SIG-M5 treated with dmso at 0.1 percent for 504 hours (cell line): ENCODE measurements at regions not wholly inside any gene's neighbourhood (a gene's known extent, or its start where the extent isn't known, plus 50 kb on each side); places are given as distances from the start of the nearest gene placed in this dataset.

Source experiments
- DNase-seq: peaks from one replicate; lab custom pipeline; 2025; ENCODE audit not compliant: unreplicated experiment; lab: John Stamatoyannopoulos, UW

DNA sequence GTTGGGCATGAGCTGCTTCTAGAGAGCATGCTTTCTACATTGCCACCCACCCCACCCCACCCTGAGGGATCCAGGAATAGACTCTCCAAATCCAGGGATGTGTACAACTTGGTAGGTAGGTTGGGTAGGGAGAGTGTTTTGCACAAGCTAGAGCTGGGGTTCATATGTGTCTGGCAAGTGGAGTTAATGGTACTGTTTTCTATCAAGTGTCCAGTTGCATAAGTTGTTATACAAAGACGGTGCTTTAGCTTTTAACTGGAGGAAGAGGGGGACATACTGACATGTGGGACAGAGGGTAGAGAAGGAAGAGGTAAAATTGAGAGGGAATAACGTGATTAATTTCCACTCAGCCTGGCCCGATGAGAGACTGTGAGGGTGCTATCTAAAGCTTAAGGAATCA, 51.0 kb upstream of the TNC start:
- no peak for DNase-seq

DNA sequence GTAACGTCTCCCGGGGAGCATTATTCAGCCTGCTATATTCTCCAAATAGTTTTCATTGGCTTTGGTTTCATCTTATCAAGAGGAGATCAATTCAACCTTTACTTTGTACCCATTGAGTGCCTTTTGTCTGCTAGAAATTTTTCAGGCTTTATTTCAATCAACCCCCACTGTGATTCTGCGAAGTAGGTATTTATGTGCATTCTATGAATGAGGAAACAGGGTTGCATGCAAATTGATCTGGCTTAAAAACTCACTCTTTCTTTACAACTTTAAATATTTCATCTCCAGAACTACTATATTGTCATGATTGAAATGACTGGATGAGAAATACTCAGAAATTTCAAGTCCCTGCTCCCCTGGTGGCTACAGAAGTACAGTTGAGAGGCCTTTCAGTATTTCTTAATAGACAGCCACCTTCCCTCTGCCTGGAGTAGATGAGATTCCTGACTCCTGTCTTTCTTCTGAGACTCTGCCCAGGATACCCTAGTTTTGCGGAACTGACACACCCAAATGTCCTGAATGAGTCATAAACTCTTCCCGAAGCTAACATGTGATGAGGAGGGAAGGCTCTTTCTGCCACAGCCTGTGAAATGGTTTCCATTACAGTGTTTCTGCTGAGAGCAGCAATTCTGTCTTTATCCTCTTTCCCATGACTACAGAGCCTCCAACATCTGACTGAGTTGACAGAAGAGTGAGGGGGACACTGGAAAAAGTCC, 52.6 kb upstream of the TNC start:
- DNase-seq: no peak

DNA sequence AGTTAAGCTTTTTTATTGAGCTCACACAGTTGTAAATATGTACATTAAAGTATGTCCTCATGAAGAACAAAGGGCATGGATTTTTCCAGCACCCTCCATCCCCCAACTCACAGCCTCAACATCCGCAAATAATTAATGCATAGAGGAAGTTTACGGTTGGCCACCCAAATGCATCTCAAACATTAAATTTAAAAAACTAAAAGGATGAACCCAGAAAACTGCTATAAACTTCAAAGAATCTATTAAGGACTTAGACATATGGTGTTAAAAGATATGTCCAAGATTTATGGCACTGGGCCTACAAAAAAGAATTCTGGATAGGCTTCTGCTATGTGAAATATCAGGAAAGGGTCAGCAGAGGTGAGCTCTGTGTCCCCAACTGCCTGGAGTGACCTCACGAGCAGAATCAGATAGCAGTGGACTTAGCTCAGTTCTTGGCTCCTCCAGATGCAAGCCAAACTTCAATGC, 54.0 kb upstream of the TNC start:
- DNase-seq: no peak

DNA sequence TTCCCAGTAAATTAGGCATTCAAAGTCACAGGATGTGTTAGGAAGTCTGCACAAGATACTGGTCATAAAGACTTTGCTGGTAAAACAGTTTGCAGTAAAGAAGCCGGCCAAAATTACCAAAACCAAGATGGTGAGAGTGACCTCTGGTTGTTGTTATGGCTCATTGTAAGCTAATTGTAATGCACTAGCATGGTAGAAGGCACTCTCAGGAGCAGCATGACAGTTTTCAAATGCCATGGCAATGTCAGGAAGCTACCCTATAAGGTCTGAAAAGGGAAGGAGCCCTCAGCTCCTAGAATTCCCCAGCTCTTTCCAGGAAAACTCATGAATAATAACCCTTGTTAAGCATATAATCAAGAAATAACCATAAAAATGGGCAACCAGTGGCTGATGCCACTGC, 64.3 kb upstream of the TNC start:
- no peak for DNase-seq

DNA sequence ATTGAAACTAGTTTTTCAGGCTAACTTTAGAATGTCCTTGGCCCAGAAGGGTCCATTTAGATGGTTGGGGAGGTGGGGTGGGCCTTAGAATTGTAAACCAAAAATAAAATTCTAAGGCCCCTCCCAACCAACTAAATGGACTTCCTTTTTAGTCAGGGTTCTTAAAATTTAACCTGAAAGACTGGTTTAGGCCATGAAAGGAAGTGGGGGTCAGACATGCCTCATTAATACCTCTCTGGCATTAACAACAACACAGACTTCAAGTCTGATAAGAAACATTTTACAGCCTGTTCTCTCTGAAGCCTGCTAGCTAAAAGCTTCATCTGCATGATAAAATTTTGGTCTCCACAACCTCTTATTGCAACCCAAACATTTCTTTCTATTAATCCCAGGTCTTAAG, 65.5 kb upstream of the TNC start:
- DNase-seq: no peak

DNA sequence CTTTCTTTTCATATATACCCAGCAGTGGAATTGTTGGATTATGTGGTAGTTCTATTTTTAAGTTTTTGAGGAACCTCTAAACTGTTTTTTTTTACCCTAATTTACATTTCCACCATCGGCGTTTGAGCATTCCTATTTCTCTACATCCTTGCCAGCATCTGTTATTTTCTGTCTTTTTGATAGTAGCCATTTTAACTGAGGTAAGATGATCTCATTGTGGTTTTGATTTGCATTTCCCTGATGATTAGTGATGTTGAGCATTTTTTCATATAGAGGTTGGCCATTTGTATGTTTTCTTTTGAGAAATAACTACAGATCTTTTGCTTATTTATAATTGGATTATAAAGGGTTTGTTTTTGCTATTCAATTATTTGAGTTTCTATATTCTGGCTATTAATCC, 71.7 kb upstream of the TNC start:
- no peak for DNase-seq

DNA sequence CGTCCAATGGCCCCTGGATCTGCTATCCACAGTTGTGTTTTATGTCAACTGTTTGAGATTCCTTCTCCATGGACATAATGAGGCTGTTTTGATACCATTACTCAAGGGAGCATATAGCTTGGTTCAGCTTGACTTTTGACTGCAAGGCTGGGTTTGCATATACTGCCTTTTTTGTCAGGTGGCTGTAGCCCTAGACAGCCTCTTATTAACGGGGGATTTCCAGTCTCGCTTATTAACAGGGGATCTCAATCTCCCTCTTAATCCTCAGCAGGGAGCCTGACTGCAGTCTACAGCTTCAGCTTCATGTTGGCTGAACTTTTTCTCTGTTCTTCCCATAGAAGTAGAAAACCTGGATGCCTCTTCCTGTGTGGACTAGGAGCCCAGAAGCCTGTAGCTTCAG, 73.7 kb upstream of the TNC start:
- DNase-seq: no peak

DNA sequence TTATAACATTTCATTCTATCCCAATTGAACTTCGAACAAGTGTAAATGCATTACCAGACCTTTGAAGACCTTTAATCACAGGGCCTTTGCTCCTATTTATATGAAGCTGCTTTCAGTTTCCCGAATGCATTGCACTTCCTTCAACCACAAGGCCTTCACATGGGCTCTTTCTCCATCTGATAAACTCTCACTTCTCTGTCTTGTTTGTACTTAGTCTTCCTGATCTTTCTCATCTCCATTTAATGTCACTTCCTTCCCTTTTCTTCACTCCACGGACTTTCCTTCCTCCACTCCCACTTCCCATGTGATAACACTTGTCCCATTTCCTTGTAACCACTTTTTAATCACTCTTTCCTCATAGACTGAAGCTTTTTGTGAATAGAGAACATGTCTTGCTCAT, 74.3 kb upstream of the TNC start:
- DNase-seq: no peak

DNA sequence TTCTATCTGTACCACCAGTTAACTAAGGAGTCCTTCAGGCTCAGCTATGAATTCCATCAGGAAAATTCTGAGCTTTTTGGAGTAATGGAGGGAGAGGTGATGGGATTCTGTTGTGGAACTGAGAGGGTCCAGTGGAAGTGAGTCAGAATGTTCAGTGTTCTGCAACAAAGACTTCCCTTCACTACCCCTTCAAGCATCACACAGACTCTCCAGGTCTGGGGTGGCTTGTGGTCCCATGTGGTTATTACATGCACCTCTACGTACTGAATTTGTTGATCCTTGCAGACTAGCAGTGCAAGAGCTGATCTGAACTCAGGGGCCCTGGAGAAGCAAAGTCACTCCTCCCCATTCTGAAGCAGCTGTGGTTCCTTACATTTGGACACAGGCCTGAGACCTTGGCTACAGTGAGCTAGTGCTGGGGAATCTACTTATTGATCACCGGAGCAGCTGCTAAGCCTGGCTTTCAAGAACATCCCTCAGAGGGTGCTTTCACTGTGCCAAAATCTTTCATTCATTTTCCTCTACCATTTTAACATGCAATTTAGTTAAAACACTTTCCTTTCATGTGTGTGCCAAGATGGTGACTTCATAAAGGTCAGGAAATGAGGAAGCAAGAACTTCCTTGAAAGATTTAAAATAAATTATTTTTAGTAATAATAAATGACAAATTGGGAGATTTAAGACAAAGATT, 75.0 kb upstream of the TNC start:
- DNase-seq: no peak

DNA sequence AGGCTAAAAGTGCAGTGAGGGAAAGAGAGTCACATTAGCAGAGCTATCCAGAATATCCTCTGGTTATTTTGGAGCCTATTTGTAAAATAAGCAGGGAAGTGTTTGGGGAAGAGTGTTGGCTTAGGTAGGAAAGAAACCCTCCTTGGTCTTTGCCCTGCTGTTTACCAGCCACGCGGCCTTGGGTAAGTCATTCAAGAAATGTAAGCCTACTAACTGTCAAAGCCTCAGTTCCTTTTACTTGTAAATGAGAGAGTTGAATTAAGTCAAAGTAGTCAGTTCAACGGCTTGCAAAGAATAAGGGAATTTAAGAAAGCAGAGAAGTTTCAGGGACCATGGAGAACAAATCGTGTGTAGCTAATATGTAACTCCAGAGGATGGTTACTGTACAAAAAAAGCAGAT, 75.8 kb upstream of the TNC start:
- DNase-seq: no peak

DNA sequence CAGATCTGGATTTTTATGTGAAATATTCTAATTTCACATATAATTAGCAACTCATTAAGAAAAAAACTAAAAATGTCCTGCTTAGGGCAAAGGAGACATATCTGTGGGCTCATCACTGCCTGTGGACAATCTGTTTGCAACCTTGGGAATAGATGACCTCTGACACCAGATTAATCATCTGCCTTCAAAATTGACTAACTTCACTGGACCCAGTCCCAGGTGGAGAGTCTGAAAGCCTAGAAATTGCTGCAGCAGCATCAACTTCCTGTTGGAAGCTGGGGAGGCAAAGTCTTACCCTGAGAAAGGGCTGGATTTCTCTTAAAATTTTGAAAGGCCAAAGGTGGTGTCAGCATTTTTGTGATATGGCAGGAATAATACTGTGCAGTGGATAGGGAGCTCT, 76.3 kb upstream of the TNC start:
- DNase-seq: no peak

DNA sequence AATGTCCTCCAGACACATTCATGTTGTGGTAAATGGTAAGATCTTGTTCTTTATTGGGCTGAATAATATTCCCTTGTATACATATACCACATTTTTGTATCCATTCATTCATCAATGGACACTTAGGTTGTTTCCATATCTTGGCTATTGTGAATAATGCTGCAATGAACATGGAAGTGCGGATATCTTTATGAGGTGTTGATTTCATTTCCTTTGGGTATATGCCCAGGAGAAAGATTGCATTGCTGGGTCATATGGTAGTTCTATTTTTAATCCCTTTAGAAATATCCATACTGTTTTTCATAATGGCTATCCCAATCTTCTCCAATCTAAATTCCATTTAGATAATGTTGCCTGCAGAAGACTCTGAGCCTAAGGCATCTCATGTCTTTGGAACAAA, 78.0 kb upstream of the TNC start:
- no peak for DNase-seq

DNA sequence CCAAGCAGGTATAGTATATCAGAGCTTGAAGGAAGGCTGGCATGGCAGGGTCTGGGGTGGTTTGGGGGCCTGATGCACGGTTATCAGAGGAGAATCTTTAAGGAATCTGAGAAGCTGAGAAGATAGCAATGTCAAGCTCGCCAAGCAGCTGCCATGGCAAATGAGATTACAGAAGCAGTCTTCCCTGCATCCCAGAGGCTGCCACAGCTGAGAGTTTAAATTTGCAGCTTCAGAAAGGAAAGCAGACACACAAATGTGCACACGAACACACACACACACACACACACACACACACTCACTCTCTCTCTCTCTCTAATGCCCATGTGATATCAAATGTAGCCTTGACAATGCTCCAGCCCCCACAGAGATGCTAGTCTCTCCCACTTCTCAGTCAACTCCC, 79.0 kb upstream of the TNC start:
- no peak for DNase-seq

DNA sequence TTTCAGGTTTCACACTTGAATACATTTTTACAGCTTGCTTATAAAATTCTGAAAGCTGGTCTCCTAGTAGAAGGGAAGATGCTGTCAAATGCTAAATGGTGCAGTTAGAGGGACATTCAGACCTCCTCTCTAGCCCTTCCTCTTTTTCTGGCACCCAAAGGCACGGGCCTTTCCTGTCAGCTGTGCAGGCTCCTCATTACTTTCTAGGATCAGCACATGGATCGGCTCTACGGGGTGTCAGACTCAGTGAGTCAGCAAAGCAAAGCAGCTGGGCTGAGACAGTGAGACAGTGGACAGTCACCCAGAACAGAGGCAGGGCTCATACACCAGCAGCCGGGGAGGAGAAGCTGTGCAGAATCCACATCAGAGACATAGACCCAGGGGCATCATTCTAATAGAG, 80.0 kb upstream of the TNC start:
- no peak for DNase-seq

DNA sequence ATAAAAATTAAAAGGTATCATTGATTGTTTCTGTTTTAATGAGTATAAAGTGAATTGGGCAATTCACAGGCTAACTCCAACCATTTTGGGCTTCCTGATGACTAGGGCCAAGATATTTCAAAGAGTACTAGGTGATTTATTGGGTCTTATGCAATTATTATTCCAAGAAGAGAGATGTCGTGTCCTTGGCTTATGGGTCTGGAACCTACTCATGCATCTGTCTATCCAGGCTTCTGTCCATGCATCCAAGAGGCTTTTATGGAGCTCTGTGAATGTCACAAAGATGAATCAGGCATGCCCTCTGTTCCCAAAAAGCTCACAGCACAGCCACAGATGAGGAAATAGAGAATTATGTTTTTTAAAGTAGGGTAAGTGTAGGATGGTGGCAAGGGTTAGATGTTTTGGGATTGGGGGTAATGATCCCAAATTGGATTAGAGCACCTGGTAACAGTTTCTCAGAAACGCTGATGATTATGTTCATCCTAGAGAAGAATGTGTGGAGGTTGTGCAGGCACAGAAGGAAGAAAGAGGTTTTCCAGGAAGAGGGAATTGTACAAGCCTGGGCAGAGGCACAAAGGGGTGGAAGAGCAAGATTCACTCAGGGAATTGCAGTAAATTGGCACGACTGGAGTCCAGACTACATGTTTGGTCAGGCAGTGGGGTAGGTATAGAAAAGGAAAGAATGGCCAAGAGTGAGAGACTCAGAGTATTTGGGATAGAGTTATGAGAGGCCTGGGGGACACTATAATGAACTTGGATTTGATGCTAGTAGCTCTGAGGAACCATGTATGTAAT, 83.0 kb upstream of the TNC start:
- DNase-seq: no peak

DNA sequence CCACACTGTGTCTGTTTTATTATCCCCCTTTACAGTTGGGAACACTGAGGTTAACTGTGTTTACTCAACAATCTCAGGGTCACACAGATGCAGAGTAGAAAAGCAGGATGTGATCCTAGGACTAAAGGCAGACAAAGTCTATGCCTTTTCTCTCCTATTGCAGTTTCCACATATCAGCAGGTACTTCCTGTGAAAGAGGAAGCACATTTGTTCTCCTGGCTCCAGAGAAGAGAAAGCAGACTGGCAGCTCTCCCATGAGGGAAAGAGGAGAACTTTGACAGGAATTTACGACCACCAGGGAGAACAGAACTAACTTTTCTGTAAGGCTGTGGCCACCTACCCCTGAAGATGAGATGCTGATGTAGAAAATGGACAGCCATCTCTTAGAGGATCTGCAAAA, 84.2 kb upstream of the TNC start:
- no peak for DNase-seq

DNA sequence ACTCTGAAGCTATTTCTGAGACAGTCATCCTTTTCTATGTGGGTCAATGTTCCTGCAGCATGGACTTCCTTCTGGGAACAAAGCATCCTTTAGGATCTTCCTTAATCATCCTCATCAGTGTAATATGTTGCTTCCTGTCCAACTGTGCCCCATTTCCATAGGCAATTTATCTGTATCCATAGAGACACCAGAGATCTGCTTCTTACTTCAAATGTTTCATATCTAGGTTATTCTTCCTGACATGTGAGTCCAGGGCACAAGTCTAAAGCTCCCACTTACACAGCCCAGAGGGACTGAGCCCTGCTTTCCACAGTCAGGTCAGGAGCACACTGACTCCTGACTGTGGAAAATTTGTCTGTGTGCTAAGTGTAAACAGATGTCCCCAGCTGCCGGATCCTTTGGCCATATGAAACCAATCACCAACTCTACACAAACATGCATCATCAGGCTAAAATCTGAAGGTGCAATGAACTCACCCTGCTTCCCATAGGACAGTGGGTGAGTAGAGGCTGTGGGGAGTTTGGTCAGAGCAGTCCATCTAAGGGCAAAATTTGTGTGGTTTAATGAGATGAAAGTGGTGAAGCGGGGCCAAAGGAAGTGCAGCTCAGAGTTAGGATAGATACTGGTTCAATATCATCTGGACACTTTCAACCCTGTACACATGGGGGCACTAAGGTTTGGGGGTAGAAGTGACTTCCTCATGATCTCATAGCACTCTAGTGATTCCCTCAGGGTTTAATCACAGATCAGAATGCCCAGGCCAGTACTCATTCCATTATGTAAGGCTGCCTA, 85.2 kb upstream of the TNC start:
- DNase-seq: no peak

DNA sequence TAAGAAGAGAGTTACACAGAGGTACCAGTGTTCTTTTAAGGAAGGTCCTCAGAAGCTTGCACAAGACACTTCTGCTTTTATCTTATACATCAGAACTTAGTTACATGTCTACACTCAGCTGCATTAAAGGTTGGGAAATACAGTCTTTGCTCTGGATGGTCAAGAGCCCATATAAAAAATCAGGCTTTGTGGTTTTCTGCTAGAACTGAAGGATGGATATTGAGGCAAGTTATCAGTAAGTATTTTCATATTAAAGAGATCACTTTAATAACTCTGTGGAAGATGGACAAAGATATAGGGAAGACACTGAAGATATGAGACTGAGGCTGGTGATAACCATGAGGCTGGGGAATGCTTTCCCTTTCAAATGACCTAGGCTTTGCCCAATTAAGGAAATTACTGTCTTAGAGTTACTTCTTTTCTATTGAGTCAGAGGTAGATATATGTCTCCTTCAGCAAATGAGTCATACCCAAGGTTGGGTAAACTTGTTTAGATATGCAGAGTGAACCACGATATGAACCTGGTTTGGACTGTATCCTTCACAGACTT, 87.0 kb upstream of the TNC start:
- no peak for DNase-seq

DNA sequence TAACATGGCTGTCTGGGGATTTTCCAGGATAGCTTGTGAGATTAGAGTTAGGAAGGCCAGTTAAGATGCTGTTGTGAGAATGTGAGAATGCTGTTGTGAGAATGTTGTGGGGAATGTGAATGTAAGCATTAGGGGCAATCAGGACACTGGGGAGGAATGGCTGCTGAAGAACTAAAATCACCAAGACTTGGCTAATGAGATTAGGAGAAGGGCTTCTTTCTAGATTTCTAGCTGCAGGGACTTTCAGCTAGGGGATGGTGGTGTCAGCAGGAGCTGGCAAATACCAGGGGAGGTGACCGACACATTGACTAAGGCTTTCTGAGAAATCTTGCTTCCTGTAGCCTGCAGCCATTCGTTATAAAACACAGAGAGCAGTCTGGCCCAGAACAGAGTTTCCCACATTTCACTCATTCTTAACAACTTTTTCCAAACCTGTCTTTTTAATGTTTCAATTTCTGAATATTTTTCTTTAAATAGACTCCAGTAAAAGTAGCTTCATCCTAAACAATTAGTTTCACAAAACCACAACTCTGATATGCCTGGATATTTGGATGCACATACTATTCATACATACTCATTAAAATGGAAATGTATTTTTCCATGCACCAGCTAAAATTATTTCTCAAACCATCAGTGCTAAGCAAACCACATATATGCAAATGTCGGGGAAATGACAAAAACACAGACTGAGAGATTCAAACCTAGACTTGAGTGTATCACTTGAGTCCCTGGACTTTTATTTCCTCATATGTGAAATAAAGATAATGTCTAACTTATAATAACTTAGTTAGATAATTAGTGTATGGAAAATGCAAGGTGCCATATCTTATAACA, 89.3 kb upstream of the TNC start:
- DNase-seq: no peak

DNA sequence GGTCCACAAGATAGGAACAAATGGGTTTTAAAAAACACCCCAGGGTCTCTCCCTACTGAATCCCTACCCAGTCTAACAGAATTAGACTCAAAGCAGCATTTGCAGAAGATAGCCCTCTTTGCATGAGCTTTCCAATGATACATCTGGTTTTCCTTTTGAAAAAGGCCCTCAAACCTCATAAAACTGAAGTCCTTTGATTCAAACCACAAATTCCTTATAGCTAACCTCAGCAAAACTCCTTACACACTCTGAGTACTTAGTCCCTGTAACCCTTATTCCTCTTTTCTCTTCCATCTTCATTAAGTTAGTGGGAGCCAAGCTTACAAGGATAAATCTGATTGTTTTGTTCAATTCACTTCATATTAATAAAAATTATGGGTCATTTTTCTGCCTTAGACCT, 90.5 kb upstream of the TNC start:
- no peak for DNase-seq
